ENCODE measurements at regions not wholly inside any gene's neighbourhood (a gene's known extent, or its start where the extent isn't known, plus 50 kb on each side); places are given as distances from the start of the nearest gene placed in this dataset.

DNA sequence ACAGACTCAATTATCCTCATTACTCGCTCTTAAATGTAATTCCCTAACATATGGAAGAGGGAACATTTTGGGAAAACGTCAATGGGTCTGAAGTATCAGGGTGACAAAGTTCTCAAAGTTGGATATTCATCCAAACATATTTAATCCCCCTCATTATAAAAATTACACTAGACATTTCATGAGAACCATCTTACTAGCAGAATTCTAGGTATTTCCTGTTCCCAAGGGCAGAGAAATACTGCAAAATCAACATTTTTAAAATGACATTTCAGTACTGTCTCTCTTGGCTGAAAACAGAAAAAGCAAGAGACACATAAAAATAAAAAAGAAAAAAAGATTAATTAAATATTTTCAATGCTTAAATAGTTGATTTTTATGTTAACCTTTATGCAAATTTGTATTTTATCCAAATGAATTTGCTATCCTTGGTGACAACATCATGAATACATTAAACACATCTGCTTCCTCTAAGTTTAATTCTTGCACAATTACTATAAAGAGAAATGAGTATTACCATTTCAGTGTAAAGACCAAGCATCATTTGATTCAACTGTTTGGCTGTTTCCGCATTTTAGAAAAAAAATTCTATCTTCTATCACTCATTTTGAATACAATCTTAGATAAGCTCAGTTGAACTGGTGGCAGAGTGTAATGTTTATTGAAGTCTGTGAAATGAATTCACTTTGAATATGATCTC is 114.8 kb upstream of the COL8A1 start:
- TF ChIP-seq, protein P1, sequence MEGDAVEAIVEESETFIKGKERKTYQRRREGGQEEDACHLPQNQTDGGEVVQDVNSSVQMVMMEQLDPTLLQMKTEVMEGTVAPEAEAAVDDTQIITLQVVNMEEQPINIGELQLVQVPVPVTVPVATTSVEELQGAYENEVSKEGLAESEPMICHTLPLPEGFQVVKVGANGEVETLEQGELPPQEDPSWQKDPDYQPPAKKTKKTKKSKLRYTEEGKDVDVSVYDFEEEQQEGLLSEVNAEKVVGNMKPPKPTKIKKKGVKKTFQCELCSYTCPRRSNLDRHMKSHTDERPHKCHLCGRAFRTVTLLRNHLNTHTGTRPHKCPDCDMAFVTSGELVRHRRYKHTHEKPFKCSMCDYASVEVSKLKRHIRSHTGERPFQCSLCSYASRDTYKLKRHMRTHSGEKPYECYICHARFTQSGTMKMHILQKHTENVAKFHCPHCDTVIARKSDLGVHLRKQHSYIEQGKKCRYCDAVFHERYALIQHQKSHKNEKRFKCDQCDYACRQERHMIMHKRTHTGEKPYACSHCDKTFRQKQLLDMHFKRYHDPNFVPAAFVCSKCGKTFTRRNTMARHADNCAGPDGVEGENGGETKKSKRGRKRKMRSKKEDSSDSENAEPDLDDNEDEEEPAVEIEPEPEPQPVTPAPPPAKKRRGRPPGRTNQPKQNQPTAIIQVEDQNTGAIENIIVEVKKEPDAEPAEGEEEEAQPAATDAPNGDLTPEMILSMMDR (IDR thresholded peaks at IDR 0.05; ENCODE audit: insufficient read depth, low read length, poor library complexity, severe bottlenecking): no peak
- TF ChIP-seq EZH2phosphoT487 (conservative IDR thresholded peaks at IDR 0.05; ENCODE audit: low read length): no peak

Data from SU-DHL-6 (cell line).